Forelimb muscle (tissue), 1 donor: ENCODE measurements at regions not wholly inside any gene's neighbourhood (a gene's known extent, or its start where the extent isn't known, plus 50 kb on each side); places are given as distances from the start of the nearest gene placed in this dataset.
"Not testable (repeated sequence)": the region's sequence is repeated elsewhere in the genome, so short reads cannot be mapped to it uniquely, and the experiment has no call there.

Experiments
- DNase-seq: peaks from one replicate; pipeline ENCODE4 v3.0.0-alpha.2; 2013; ENCODE audit warnings: low read depth

DNA sequence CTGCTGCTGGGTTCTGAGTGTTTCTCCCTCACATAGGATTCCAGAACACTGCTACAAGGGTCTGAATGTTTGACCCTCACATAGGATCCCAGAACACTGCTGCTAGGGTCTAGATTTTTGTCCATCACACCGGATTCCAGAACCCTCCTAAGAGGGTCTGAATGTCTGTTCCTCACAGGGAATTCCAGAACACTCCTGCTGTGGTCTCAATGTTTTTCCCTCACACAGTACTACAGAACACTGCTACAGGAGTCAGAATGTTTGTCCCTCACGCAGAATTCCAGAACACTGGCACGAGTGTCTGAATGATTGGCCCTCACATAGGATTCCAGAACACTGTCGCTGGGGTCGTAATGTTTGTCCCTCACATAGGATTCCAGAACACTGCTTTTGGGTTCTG is 221.6 kb downstream of the FOXD4L6 start:
- DNase-seq = not testable (repeated sequence)

DNA sequence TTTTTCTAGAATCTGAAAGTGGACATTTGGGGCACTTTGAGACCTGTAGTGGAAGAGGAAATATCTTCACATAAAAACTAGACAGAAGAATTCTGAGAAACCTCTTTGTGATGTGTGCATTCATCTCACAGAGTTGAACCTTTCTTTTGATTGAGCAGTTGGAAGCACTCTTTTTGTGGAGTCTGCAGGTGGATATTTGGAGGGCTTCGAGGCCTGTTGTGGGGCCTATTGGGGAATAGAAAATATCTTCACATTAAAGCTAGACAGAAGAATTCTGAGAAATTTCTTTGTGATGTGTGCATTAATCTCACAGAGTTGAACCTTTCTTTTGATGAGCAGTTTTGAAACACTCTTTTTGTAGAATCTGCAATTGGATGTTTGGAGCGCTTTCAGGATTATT is 236.2 kb downstream of the FOXD4L6 start:
- not testable (repeated sequence) for DNase-seq

DNA sequence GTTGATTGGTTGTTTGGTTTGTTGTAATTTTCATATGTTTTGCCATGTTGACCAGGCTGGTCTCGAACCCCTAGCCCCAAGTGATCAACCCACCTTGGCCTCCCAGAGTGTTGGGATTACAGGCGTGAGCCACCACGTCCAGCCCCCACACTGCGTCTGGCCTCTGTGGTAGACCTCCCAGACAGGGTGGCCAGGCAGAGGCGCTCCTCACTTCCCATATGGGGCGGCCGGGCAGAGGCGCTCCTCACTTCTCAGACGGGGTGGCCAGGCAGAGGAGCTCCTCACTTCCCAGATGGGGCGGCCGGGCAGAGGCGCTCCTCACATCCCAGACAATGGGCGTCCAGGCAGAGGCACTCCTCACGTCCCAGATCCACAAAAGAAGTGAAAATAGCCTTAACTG is 242.6 kb downstream of the FOXD4L6 start:
- not testable (repeated sequence) for DNase-seq

DNA sequence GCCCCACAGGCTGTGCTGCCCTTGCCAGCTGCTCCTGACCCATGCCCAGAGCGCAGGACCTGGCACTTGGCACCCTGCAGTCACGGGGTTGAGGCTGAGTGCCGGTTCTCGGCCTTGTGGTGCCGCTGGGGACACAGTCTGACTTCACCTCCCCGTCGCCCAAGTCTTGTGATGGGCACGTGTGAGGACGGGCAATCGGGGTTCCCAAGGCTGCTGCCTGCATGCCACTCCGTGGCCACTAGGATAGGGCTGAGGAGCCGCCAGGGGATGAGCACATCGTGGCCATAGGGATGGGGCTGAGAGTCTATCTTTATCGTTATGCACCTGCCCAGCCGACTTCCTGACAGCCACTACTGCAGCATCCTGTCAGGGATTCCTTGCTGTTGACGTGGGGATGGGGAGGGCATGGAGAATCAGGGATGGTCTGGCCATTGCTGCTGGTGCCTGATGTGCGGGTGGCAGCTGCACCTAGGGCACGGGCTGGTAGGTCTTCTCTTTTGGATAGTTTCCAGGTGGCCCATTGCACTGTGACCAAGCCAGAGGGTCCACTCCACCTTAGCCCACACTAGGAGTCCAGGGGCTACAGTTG is 243.5 kb downstream of the FOXD4L6 start:
- DNase-seq = not testable (repeated sequence)

DNA sequence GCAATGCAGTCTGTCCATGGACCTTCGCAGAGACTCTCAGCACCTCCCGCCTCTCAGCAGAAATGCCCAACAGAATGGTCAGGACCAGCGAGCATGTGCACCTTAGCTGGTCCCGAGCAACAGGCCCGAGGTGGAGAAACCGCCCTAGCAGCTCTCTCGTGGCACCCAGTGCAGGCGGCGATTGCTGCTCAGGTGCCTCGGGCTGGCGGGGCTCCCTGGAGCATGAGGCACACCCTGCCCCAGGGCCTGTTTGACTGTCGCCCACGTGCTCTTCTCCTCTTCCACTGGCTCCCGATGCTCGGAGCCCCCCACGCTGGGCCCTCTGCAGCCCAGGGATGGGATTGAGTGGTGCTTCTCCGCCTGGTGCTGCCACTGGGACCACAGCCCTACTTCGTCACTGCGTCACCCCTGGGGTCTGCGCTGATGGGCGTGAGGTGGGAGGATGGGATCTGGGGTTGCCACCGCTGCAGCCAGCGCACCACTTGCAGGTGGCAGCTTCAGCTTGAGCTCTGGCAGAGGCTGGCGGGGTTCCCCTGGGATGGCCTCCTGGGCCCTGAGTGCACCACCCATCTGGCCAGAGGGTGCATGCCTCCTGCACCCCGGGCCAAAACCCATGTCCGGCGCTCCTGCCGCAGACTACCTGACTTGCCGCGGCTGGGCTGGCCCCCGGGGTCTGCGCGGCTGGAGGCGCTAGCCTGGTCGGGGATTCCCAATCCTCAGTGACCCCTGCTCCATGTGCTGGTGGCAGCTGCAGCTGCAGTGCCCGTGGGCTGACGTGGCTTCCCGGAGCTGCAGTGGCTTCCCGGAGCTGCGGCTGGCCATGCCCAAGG is 244.2 kb downstream of the FOXD4L6 start:
- no peak for DNase-seq

DNA sequence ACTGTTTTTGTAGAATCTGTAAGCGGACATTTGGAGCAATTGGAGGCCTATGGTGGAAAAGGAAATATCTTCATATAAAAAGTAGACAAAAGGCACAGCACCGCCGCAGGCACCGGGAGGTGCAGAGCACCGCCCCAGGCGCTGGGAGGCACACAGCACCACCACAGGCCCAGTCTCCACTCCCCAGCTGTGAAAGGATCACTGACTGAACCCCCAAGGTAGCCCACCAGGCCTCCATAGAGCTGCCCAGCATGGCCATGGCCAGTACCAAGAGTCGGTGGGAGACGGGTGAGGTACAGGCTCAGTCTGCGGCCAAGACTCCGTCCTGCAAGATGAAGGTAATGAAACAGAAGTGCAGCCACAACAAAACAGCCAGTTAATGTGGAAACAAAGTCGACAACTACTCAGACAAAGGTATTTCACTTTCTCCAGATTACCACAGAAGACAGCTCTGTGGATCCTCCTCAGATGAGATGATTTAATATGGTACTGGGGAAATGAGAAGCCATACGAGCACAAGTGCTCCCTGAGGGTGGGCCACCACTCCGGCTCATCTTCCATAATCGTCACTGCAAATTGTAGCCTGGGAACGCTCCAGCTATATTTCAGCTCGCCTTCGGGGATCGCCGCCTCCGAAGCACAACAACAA is 244.9 kb downstream of the FOXD4L6 start:
- not testable (repeated sequence) for DNase-seq

DNA sequence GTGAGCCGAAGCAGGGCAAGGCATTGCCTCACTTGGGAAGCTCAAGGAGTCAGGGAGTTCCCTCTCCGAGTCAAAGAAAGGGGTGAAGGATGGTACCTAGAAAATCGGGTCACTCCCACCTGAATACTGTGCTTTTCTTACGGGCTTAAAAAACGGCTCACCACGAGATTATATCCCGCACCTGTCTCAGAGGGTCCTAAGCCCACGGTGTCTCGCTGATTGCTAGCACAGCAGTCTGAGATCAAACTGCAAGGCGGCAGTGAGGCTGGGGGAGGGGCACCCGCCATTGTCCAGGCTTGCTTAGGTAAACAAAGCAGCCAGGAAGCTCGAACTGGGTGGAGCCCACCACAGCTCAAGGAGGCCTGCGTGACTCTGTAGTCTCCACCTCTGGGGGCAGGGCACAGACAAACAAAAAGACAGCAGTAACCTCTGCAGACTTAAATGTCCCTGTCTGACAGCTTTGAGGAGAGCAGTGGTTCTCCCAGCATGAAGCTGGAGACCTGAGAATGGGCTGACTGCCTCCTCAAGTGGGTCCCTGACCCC is 254.7 kb downstream of the FOXD4L6 start:
- not testable (repeated sequence) for DNase-seq

DNA sequence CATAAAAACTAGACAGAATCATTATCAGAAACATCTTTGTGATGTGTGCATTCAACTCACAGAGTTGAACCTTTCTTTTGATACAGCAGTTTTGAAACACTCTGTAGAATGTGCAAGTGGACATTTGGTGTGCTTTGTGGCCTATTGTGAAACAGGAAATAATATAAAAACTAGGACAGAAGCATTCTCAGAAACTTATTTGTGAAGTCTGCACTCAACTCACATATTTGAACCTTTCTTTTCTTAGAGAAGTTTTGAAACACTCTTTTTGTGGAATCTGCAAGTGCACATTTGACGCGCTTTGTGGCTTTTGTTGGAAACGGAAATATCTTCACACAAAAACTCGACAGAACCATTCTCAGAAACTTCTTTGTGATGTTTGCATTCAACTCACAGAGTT is 260.0 kb downstream of the FOXD4L6 start:
- not testable (repeated sequence) for DNase-seq
